OCI-LY1 (cell line): ENCODE measurements at regions not wholly inside any gene's neighbourhood (a gene's known extent, or its start where the extent isn't known, plus 50 kb on each side); places are given as distances from the start of the nearest gene placed in this dataset.

Experiments used
- H2AFZ ChIP-seq: fragments of 200-600 bp; sonication (generic), shearing (Covaris generic); 2 replicates; pipeline ENCODE4 v1.6.0; 2014; ENCODE audit warnings: antibody characterized with exemption, mild to moderate bottlenecking, low read length
- H3F3A ChIP-seq: fragments of 200-600 bp; sonication (generic), shearing (Covaris generic); 2 replicates; pipeline ENCODE4 v1.6.0; 2014; ENCODE audit warnings: mild to moderate bottlenecking, antibody characterized with exemption, low read length, moderate library complexity; ENCODE audit not compliant: insufficient read depth
- H3K27ac ChIP-seq: fragments of 200-600 bp; sonication (generic); 2 replicates; pipeline ENCODE4 v1.5.1; 2014; ENCODE audit warnings: low read length, mixed run types, mild to moderate bottlenecking, low read depth; ENCODE audit not compliant: poor library complexity, severe bottlenecking
- H3K27me3 ChIP-seq: fragments of 200-600 bp; sonication (generic); 2 replicates; pipeline ENCODE4 v1.6.0; 2014; ENCODE audit warnings: antibody characterized with exemption, mild to moderate bottlenecking, low read length, moderate library complexity; ENCODE audit not compliant: insufficient read depth
- H3K36me3 ChIP-seq: fragments of 200-600 bp; sonication (generic); 2 replicates; pipeline ENCODE4 v1.6.1; 2014; ENCODE audit warnings: mild to moderate bottlenecking, antibody characterized with exemption, low read length, moderate library complexity, mixed read lengths; ENCODE audit not compliant: insufficient read depth
- H3K4me1 ChIP-seq: fragments of 200-600 bp; sonication (generic); 2 replicates; pipeline ENCODE4 v1.5.1; 2014; ENCODE audit warnings: mild to moderate bottlenecking, low read length, moderate library complexity; ENCODE audit not compliant: insufficient read depth, severe bottlenecking
- H3K4me2 ChIP-seq: fragments of 200-600 bp; sonication (generic), shearing (Covaris generic); 2 replicates; pipeline ENCODE4 v1.6.1; 2014; ENCODE audit warnings: low read length
- H3K4me3 ChIP-seq: fragments of 200-600 bp; sonication (generic); 2 replicates; pipeline ENCODE4 v1.5.1; 2014; ENCODE audit warnings: low read length, low read depth, mild to moderate bottlenecking, mixed read lengths; ENCODE audit not compliant: poor library complexity, severe bottlenecking
- H3K79me2 ChIP-seq: fragments of 200-600 bp; shearing (Covaris generic); 2 replicates; pipeline ENCODE4 v1.6.1; 2016; ENCODE audit warnings: mixed run types, low read length, mixed read lengths; ENCODE audit not compliant: insufficient read depth
- H3K9ac ChIP-seq: fragments of 200-600 bp; sonication (generic), shearing (Covaris generic); 2 replicates; pipeline ENCODE4 v1.6.1; 2014; ENCODE audit warnings: mild to moderate bottlenecking, low read length, mixed read lengths
- H3K9me2 ChIP-seq: fragments of 200-600 bp; sonication (generic), shearing (Covaris generic); 2 replicates; pipeline ENCODE4 v1.6.1; 2014; ENCODE audit warnings: low read depth, mild to moderate bottlenecking, low read length, mixed read lengths
- H3K9me3 ChIP-seq: fragments of 200-600 bp; shearing (Covaris generic); 2 replicates; pipeline ENCODE4 v1.6.1; 2014; ENCODE audit warnings: low read length, mixed read lengths
- H4K20me1 ChIP-seq: fragments of 200-600 bp; sonication (generic), shearing (Covaris generic); 2 replicates; pipeline ENCODE4 v1.6.0; 2016; ENCODE audit warnings: mild to moderate bottlenecking, low read length; ENCODE audit not compliant: insufficient read depth
- EZH2 ChIP-seq: fragments of 200-600 bp; sonication (generic), shearing (Covaris generic); IDR thresholded peaks from 2 replicates; pipeline ENCODE4 v1.8.0; 2017; ENCODE audit warnings: borderline replicate concordance, mixed run types, mild to moderate bottlenecking, antibody characterized with exemption, low read length, moderate library complexity, mixed read lengths
- TF ChIP-seq, protein P1 (sequence below): fragments of 200-600 bp; sonication (generic), shearing (Covaris generic); IDR thresholded peaks from 2 replicates; pipeline ENCODE4 v1.5.1; 2017; ENCODE audit warnings: mild to moderate bottlenecking, antibody characterized with exemption, low read length, moderate library complexity, mixed read lengths

DNA sequence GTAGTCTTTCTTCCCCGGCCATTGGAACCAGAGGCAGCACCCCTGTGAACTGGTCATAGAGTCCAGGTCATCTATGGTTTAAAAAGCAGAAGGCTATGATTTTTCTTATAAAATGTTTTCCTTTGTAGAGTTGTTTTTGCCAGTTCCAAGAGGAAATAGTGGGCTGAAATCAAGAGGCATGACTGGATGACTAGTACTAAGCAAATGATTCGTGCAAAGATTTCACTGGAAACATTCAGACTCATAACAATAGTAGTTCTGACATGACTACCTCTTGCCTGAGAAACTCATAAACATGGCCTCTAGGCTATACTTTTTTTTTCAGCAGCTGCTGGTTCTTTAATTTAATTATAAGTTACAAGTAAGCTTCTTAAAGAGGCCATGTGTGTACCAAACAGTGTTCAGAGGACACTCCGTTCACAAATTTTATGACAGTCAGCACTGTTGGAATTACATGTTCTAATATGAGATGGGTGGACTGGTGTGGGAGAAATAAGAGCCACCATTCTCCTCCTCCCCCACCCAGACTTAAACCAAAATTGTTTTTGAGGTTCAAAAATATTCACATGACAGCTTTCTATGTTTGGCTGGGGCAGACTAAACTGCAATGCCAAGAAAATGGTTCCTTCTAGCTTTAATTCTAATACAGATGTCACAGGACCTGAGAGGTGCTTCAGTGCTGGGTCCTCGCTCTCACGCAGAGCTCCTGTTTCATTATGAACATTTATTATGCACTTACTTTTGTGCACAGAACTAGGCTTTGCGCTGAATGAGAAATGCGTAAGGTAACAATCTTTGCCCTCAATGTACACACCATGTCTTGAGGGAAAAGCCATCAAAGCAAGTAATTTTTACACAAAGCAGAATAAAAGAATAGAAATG lies 147.5 kb downstream of the ZC3H11B start:
- no peaks in the 10 kb centered on the region for H3K4me1 ChIP-seq
- H3K27ac ChIP-seq = no peak overlapping the region
- H2AFZ ChIP-seq = no peak overlapping the region
- H3K4me2 ChIP-seq = no peak overlapping the region
- no peaks in the 10 kb centered on the region for H3K79me2 ChIP-seq
- H3F3A ChIP-seq = no peaks in the 10 kb centered on the region
- H3K9me3 ChIP-seq = no peaks in the 10 kb centered on the region
- H4K20me1 ChIP-seq = no peaks in the 10 kb centered on the region
- no peak overlapping the region for H3K4me3 ChIP-seq
- no peak for TF ChIP-seq EZH2
- TF ChIP-seq, protein P1, sequence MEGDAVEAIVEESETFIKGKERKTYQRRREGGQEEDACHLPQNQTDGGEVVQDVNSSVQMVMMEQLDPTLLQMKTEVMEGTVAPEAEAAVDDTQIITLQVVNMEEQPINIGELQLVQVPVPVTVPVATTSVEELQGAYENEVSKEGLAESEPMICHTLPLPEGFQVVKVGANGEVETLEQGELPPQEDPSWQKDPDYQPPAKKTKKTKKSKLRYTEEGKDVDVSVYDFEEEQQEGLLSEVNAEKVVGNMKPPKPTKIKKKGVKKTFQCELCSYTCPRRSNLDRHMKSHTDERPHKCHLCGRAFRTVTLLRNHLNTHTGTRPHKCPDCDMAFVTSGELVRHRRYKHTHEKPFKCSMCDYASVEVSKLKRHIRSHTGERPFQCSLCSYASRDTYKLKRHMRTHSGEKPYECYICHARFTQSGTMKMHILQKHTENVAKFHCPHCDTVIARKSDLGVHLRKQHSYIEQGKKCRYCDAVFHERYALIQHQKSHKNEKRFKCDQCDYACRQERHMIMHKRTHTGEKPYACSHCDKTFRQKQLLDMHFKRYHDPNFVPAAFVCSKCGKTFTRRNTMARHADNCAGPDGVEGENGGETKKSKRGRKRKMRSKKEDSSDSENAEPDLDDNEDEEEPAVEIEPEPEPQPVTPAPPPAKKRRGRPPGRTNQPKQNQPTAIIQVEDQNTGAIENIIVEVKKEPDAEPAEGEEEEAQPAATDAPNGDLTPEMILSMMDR = no peak
- no peaks in the 10 kb centered on the region for H3K9me2 ChIP-seq
- no peaks in the 10 kb centered on the region for H3K36me3 ChIP-seq
- no peak overlapping the region for H3K9ac ChIP-seq
- no peaks in the 10 kb centered on the region for H3K27me3 ChIP-seq

DNA sequence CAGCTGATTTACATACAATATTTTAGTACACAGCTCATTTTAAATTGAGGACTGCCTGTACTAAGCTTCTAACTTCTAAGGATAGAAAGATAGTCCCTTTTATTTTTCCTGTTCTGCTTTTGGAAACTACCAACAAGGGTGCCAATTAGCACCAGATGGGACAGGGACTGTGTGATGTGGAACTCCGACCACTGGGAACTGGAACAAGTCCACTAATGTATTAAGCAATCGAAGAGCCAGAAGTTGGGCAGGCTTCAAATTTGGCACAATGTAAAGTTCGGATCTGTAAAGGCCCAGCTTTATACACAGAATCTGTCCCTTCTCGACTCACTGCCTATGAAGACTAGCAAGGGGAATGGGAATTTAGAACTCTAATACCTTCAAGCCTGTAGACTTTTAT lies 149.3 kb downstream of the ZC3H11B start:
- no peaks in the 10 kb centered on the region for H3K27me3 ChIP-seq
- H3K9ac ChIP-seq = no peak overlapping the region
- no peak overlapping the region for H2AFZ ChIP-seq
- no peaks in the 10 kb centered on the region for H3K79me2 ChIP-seq
- H3K4me2 ChIP-seq = no peak overlapping the region
- H3K9me2 ChIP-seq = no peaks in the 10 kb centered on the region
- H4K20me1 ChIP-seq = no peaks in the 10 kb centered on the region
- TF ChIP-seq EZH2 = no peak
- TF ChIP-seq, protein P1 = no peak
- H3K4me3 ChIP-seq = no peak overlapping the region
- no peaks in the 10 kb centered on the region for H3K4me1 ChIP-seq
- H3K36me3 ChIP-seq = no peaks in the 10 kb centered on the region
- no peak overlapping the region for H3K27ac ChIP-seq
- no peaks in the 10 kb centered on the region for H3F3A ChIP-seq
- no peaks in the 10 kb centered on the region for H3K9me3 ChIP-seq

DNA sequence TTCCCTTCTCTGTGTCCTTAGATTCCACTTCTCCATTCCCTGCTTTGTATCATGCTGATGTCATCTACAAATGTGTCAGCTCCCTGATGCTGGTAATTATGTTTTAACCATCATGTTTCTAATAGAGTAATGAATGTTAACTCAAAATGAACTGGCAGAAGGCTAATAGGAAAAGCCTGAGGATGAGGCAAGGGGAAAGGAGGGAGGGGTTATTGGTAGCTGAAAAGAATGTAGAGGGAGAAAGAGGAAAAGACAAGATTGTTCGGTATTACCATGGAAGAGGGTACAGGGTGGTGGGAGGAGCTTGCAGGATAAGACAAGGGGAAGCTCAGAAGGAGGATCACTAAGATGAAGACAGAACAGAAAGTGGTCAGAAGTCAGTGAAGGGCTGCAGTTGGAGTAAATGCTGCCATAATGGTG lies 150.9 kb downstream of the ZC3H11B start:
- no peaks in the 10 kb centered on the region for H3K36me3 ChIP-seq
- no peak overlapping the region for H3K4me2 ChIP-seq
- no peaks in the 10 kb centered on the region for H4K20me1 ChIP-seq
- no peaks in the 10 kb centered on the region for H3K4me1 ChIP-seq
- no peak overlapping the region for H3K27ac ChIP-seq
- TF ChIP-seq, protein P1 = no peak
- no peak for TF ChIP-seq EZH2
- no peak overlapping the region for H2AFZ ChIP-seq
- no peaks in the 10 kb centered on the region for H3F3A ChIP-seq
- no peak overlapping the region for H3K4me3 ChIP-seq
- H3K79me2 ChIP-seq = no peaks in the 10 kb centered on the region
- H3K9ac ChIP-seq = no peak overlapping the region
- H3K9me3 ChIP-seq = no peaks in the 10 kb centered on the region
- no peaks in the 10 kb centered on the region for H3K9me2 ChIP-seq
- H3K27me3 ChIP-seq = no peaks in the 10 kb centered on the region
